Heart right ventricle (tissue), 16 donors: ENCODE measurements at regions not wholly inside any gene's neighbourhood (a gene's known extent, or its start where the extent isn't known, plus 50 kb on each side); places are given as distances from the start of the nearest gene placed in this dataset.
"Not testable (repeated sequence)": the region's sequence is repeated elsewhere in the genome, so short reads cannot be mapped to it uniquely, and the experiment has no call there.

ENCODE experiments used
- ATAC-seq, 8 donors: fragments of 200-7000 bp; cut with Tn5 transposase; one replicate each; pipeline ENCODE4 v1.9.1; 2020; ENCODE audit warnings: mild to moderate bottlenecking in 8 of 8, moderate library complexity in 8 of 8, moderate number of reproducible peaks in 1 of 8
- DNase-seq, 2 donors: peaks; one replicate each; pipeline ENCODE4 v3.0.0-alpha.2; 2020
- H3K27ac ChIP-seq, 10 donors: fragments of 200-600 bp; sonication (generic) in 2 of 10; one replicate each; pipeline versions ENCODE4 v1.5.0 to v1.8.0; 2020 to 2022; ENCODE audit warnings: mild to moderate bottlenecking in 3 of 10
- H3K27me3 ChIP-seq, 7 donors: fragments of 200-600 bp; one replicate each; pipeline ENCODE4 v1.8.0; 2021 to 2022; ENCODE audit warnings: mild to moderate bottlenecking in 2 of 7
- H3K36me3 ChIP-seq, 9 donors: fragments of 200-600 bp; sonication (generic) in 1 of 9; one replicate each; pipeline versions ENCODE4 v1.5.0 to v1.8.0; 2020 to 2022; ENCODE audit warnings: mild to moderate bottlenecking in 2 of 9
- H3K4me1 ChIP-seq, 9 donors: fragments of 200-600 bp; sonication (generic) in 1 of 9; one replicate each; pipeline versions ENCODE4 v1.5.0 to v1.8.0; 2020 to 2022; ENCODE audit warnings: mild to moderate bottlenecking in 4 of 9
- H3K4me3 ChIP-seq, 10 donors: fragments of 200-600 bp; sonication (generic) in 2 of 10; one replicate each; pipeline versions ENCODE4 v1.5.0 to v1.8.0; 2020 to 2022; ENCODE audit warnings: mild to moderate bottlenecking in 7 of 10, moderate library complexity in 2 of 10
- H3K9me3 ChIP-seq, 11 donors: fragments of 200-600 bp in 10 of 11; sonication (generic) in 2 of 11; one replicate each; pipeline versions ENCODE4 v1.5.0 to v1.8.0; 2013 to 2022; ENCODE audit warnings: mild to moderate bottlenecking in 2 of 11, control low read depth in 1 of 11, moderate library complexity in 1 of 11
- CTCF ChIP-seq, 9 donors: fragments of 200-600 bp; sonication (generic) in 2 of 9; IDR thresholded peaks; one replicate each; pipeline versions ENCODE4 v1.5.0 to v1.8.0; 2021 to 2022; ENCODE audit warnings: antibody characterized with exemption in 9 of 9, mild to moderate bottlenecking in 5 of 9, moderate library complexity in 1 of 9
- WGBS, 2 donors: extraction: QIAGEN DNeasy Blood & Tissue Kit; methylation state at CpG; one replicate each; pipeline ENCODE4 v1.1.7; 2013; ENCODE audit warnings: inconsistent platforms in 1 of 2; 5-methylcytosine and 5-hydroxymethylcytosine counted together
- intact Hi-C, 10 donors: fragments of 100-400 bp; cut with DNase I; formaldehyde crosslinking; loops; one replicate each; pipeline versions ENCODE4 v1.11.1 to v1.14.2; 2022
- donor health status: Arrhythmogenic right ventricular cardiomyopathy.
- donor health status: ischemic (EF 13 %, LVEDD 7.1; RV severe dilation, severe dysfunction).
- donor health status: healthy with polysubstance abuse.
- donor health status: DM: no; HTN: yes; CAD: no.
- donor health status: DM: no; HTN: no; CAD: no.
- donor health status: ischemic (EF 25% LVEDD 6.9; RV normal size, moderate dysfunction).
- donor health status: ischemic (EF 25% LVEDD 5.7; RV mildly dilated, moderate dysfunction).
- donor health status: healthy.
- donor health status: DM: yes; HTN: yes; CAD: no.
- donor health status: Ischemic cardiomyopathy.
- donor health status: ischemic (EF 35%, LVEDD 5.7; RV mildly dilated, moderate dysfunction).
- donor health status: nonischemic (EF 11% LVEDD 7.7; RV severe dilation, severe dysfunction).
- donor health status: DM: yes; HTN: yes; CAD: no.
- donor health status: PGD.
- donor health status: ischemic (EF 29% LVEDD 5.4; RV normal size, mild dysfunction).
- donor health status: nonischemic (EF 23%, LVEDD 6.1; RV moderate dilation, normal function).

GRCh38 chr12:74241341-74241740 lies 296.3 kb upstream of the ATXN7L3B start:
- 51 to 61% methylated on average over 1 of the region's 1 CpG for WGBS, 2 donors
- no peaks in the 10 kb centered on the region for H3K4me1 ChIP-seq

GRCh38 chr12:74242088-74242487 lies 295.5 kb upstream of the ATXN7L3B start:
- H3K36me3 ChIP-seq: no peaks in the 10 kb centered on the region
- ATAC-seq (no peak), DNase-seq (no peak)
- intact Hi-C loops: no loop called here
- no peaks in the 10 kb centered on the region for H3K27me3 ChIP-seq
- WGBS, 2 donors: 80 to 98% methylated on average over 2 of the region's 2 CpGs
- no peak overlapping the region for H3K4me3 ChIP-seq
- no peak for TF ChIP-seq CTCF (IDR thresholded peaks at IDR 0.05)
- H3K9me3 ChIP-seq: peaks cover 0 to 37% (median 16%) of the 10 kb centered on the region in 11 donors
- H3K27ac ChIP-seq: no peak overlapping the region
- no peaks in the 10 kb centered on the region for H3K4me1 ChIP-seq

More at GRCh38 chr12:74241341-74241740, 296.3 kb upstream of the ATXN7L3B start:
- intact Hi-C loops: no loop called here
- Histone ChIP-seq H3K36me3 (no peaks in the 10 kb centered on the region), H3K27ac (no peak overlapping the region), H3K4me3 (no peak overlapping the region), H3K27me3 (no peaks in the 10 kb centered on the region), H3K9me3 (peaks cover 0 to 38% (median 16%) of the 10 kb centered on the region in 11 donors)
- no peak for TF ChIP-seq CTCF (IDR thresholded peaks at IDR 0.05)
- ATAC-seq (no peak), DNase-seq (no peak)

- no peak for DNase-seq
- Histone ChIP-seq H3K4me1 (no peaks in the 10 kb centered on the region), H3K27me3 (no peaks in the 10 kb centered on the region), H3K4me3 (no peak overlapping the region), H3K27ac (no peak overlapping the region), H3K36me3 (no peaks in the 10 kb centered on the region), H3K9me3 (peaks cover 0 to 16% (median 0%) of the 10 kb centered on the region in 11 donors)
- no peak for ATAC-seq
- TF ChIP-seq CTCF (IDR thresholded peaks at IDR 0.05): no peak
- 85 to 91% methylated on average over 1 of the region's 1 CpG for WGBS, 2 donors
- intact Hi-C loops: no loop called here
Observed at GRCh38 chr12:74245458-74245857, 292.2 kb upstream of the ATXN7L3B start.

- Histone ChIP-seq H3K4me3 (no peak overlapping the region), H3K27ac (no peak overlapping the region), H3K27me3 (no peaks in the 10 kb centered on the region), H3K36me3 (no peaks in the 10 kb centered on the region), H3K9me3 (peaks cover 0 to 15% (median 0%) of the 10 kb centered on the region in 11 donors), H3K4me1 (no peaks in the 10 kb centered on the region)
- TF ChIP-seq CTCF (IDR thresholded peaks at IDR 0.05): no peak
- 55 to 61% methylated on average over 1 of the region's 1 CpG for WGBS, 2 donors
- no peak for ATAC-seq
- intact Hi-C loops: no loop called here
- DNase-seq: no peak
Observed at GRCh38 chr12:74250891-74251290, 286.7 kb upstream of the ATXN7L3B start.

- H3K27me3 ChIP-seq, ATAC-seq, DNase-seq, intact Hi-C loops, H3K27ac ChIP-seq, H3K4me3 ChIP-seq, H3K4me1 ChIP-seq, H3K36me3 ChIP-seq: not testable (repeated sequence)
- peaks cover 0 to 15% (median 0%) of the 10 kb centered on the region in 11 donors for H3K9me3 ChIP-seq
- WGBS, 2 donors: 71 to 73% methylated on average over 4 of the region's 4 CpGs
Observed at GRCh38 chr12:74253826-74254225, 283.8 kb upstream of the ATXN7L3B start.
